H1 (cell line): ENCODE measurements at regions not wholly inside any gene's neighbourhood (a gene's known extent, or its start where the extent isn't known, plus 50 kb on each side); places are given as distances from the start of the nearest gene placed in this dataset.

ENCODE experiments used
- CTCF ChIA-PET: fragments of 300-600 bp; sonication (Branson Sonifier 250); formaldehyde crosslinking; loops from one replicate; lab custom pipeline; 2021; ENCODE audit not compliant: partially characterized antibody; lab: Charles Lee
- POLR2A ChIA-PET: fragments of 300-600 bp; sonication (Branson Sonifier 250); formaldehyde crosslinking; loops from one replicate; lab custom pipeline; 2021; ENCODE audit warnings: inconsistent platforms; ENCODE audit not compliant: partially characterized antibody; lab: Charles Lee
- DNase-seq, 2 experiments: peaks; one replicate each; pipeline versions ENCODE4 v3.0.0 to v3.0.0-alpha.2; 2010 to 2022; ENCODE audit warnings: low spot score in 2 of 2, low read depth in 1 of 2, mixed read lengths in 1 of 2
- FAIRE-seq: peaks from 2 replicates; lab custom pipeline; 2011; peaks lifted over from hg19 to GRCh38; lab: Jason Lieb, UNC
- H2AFZ ChIP-seq: 2 replicates; pipeline ENCODE4 v1.8.1; 2012; ENCODE audit warnings: low read length, inconsistent platforms
- H2AK5ac ChIP-seq: 2 replicates; pipeline ENCODE4 v1.6.1; 2013; ENCODE audit warnings: low read depth, low read length
- H2BK120ac ChIP-seq: replicated peaks from 2 replicates; pipeline ENCODE3; 2013; ENCODE audit warnings: low read depth, low read length, inconsistent platforms
- H2BK12ac ChIP-seq: 2 replicates; pipeline ENCODE4 v1.6.1; 2013; ENCODE audit warnings: low read depth, low read length
- H2BK15ac ChIP-seq: 2 replicates; pipeline ENCODE4 v1.6.1; 2013; ENCODE audit warnings: low read length
- H2BK20ac ChIP-seq: 2 replicates; pipeline ENCODE4 v1.6.1; 2013; ENCODE audit warnings: low read length
- H2BK5ac ChIP-seq: 2 replicates; pipeline ENCODE4 v1.6.1; 2013; ENCODE audit warnings: low read depth, low read length
- H3K14ac ChIP-seq: 2 replicates; pipeline ENCODE4 v1.6.1; 2013; ENCODE audit warnings: inconsistent platforms; ENCODE audit not compliant: insufficient read length
- H3K18ac ChIP-seq: 2 replicates; pipeline ENCODE4 v1.6.1; 2013; ENCODE audit warnings: low read length; ENCODE audit errors: extremely low read depth
- H3K23ac ChIP-seq: 2 replicates; pipeline ENCODE4 v1.6.1; 2013; ENCODE audit warnings: inconsistent platforms; ENCODE audit not compliant: insufficient read length
- H3K23me2 ChIP-seq: 2 replicates; pipeline ENCODE4 v1.6.1; 2013; ENCODE audit warnings: low read depth, low read length
- H3K27ac ChIP-seq: 2 replicates; pipeline ENCODE4 v1.6.1; 2011; ENCODE audit warnings: low read depth, low read length, inconsistent platforms
- H3K27me3 ChIP-seq, 4 experiments: replicated peaks in 1 of 4; 1 replicate in 1 of 4; 2 replicates in 3 of 4; pipeline versions ENCODE4 v1.6.1 to v1.8.1; 2011 to 2013; ENCODE audit warnings: low read length in 3 of 4, mild to moderate bottlenecking in 3 of 4, inconsistent platforms in 2 of 4, mixed read lengths in 2 of 4, moderate library complexity in 1 of 4; ENCODE audit not compliant: control insufficient read depth in 3 of 4, insufficient read depth in 3 of 4; ENCODE audit errors: extremely low read depth in 1 of 4
- H3K36me3 ChIP-seq, 4 experiments: 2 replicates each; pipeline versions ENCODE4 v1.6.1 to v1.8.1; 2011 to 2013; ENCODE audit warnings: mild to moderate bottlenecking in 4 of 4, low read length in 3 of 4, moderate library complexity in 2 of 4, control low read depth in 1 of 4, inconsistent platforms in 1 of 4; ENCODE audit not compliant: insufficient read depth in 4 of 4, control insufficient read depth in 2 of 4
- H3K4ac ChIP-seq: replicated peaks from 2 replicates; pipeline ENCODE3; 2013; ENCODE audit warnings: low read length, low read depth, mixed read lengths, inconsistent platforms; ENCODE audit not compliant: insufficient read length
- H3K4me1 ChIP-seq, 4 experiments: replicated peaks in 1 of 4; 1 replicate in 1 of 4; 2 replicates in 3 of 4; pipeline versions ENCODE4 v1.6.1 to v1.8.1; 2011 to 2013; ENCODE audit warnings: low read length in 3 of 4, inconsistent platforms in 2 of 4, mixed read lengths in 1 of 4; ENCODE audit not compliant: insufficient read depth in 4 of 4, control insufficient read depth in 3 of 4
- H3K4me2 ChIP-seq, 2 experiments: 2 replicates each; pipeline versions ENCODE4 v1.6.1 to v1.8.1; 2011 to 2013; ENCODE audit warnings: low read depth in 2 of 2, low read length in 2 of 2, control low read depth in 1 of 2, inconsistent platforms in 1 of 2, mild to moderate bottlenecking in 1 of 2; ENCODE audit not compliant: insufficient read depth in 1 of 2
- H3K4me3 ChIP-seq, 4 experiments: fragments of 200-600, 300-600 bp in 1 of 4; sonication (generic), shearing (Covaris generic), sonication (Bioruptor Twin) in 1 of 4; 2 replicates each; pipeline versions ENCODE4 v1.5.1 to v1.8.1; 2011 to 2016; ENCODE audit warnings: low read length in 4 of 4, low read depth in 3 of 4, control low read depth in 2 of 4, inconsistent platforms in 2 of 4, mild to moderate bottlenecking in 2 of 4, mixed read lengths in 1 of 4, moderate library complexity in 1 of 4; ENCODE audit not compliant: insufficient read depth in 2 of 4; ENCODE audit errors: extremely low read depth in 1 of 4
- H3K56ac ChIP-seq: replicated peaks from 2 replicates; pipeline ENCODE3; 2013; ENCODE audit warnings: low read depth, mild to moderate bottlenecking, mixed read lengths, low read length, inconsistent platforms; ENCODE audit not compliant: insufficient read length
- H3K79me1 ChIP-seq: 2 replicates; pipeline ENCODE4 v1.6.1; 2013; ENCODE audit warnings: low read depth, low read length, control low read depth
- H3K79me2 ChIP-seq, 2 experiments: 2 replicates each; pipeline versions ENCODE4 v1.6.1 to v1.8.1; 2012 to 2013; ENCODE audit warnings: low read length in 2 of 2, mild to moderate bottlenecking in 2 of 2, inconsistent platforms in 1 of 2; ENCODE audit not compliant: insufficient read depth in 2 of 2, control insufficient read depth in 1 of 2
- H3K9ac ChIP-seq, 4 experiments: replicated peaks in 1 of 4; 1 replicate in 1 of 4; 2 replicates in 3 of 4; pipeline versions ENCODE4 v1.6.1 to v1.8.1; 2011 to 2013; ENCODE audit warnings: low read depth in 3 of 4, low read length in 3 of 4, control low read depth in 2 of 4, mild to moderate bottlenecking in 2 of 4, moderate library complexity in 2 of 4, inconsistent platforms in 1 of 4; ENCODE audit errors: extremely low read depth in 1 of 4
- H3K9me3 ChIP-seq, 2 experiments: 2 replicates each; pipeline versions ENCODE4 v1.6.1 to v1.8.1; 2012 to 2013; ENCODE audit warnings: mild to moderate bottlenecking in 2 of 2, moderate library complexity in 2 of 2, control low read depth in 1 of 2, inconsistent platforms in 1 of 2, low read depth in 1 of 2, low read length in 1 of 2, mixed read lengths in 1 of 2; ENCODE audit not compliant: insufficient read depth in 2 of 2
- H4K20me1 ChIP-seq, 2 experiments: replicated peaks in 1 of 2; 2 replicates each; pipeline versions ENCODE3 to v1.8.1; 2011 to 2013; ENCODE audit warnings: inconsistent platforms in 2 of 2, low read length in 2 of 2, mild to moderate bottlenecking in 1 of 2; ENCODE audit not compliant: insufficient read depth in 2 of 2, control insufficient read depth in 1 of 2
- H4K5ac ChIP-seq: 2 replicates; pipeline ENCODE4 v1.6.1; 2013; ENCODE audit warnings: low read length, low read depth, mixed read lengths, inconsistent platforms; ENCODE audit not compliant: insufficient read length
- H4K8ac ChIP-seq: 2 replicates; pipeline ENCODE4 v1.8.0; 2013; ENCODE audit warnings: mild to moderate bottlenecking, moderate library complexity, low read length, inconsistent platforms; ENCODE audit not compliant: insufficient read depth; ENCODE audit errors: extremely low read depth
- H4K91ac ChIP-seq: replicated peaks from 2 replicates; pipeline ENCODE3; 2013; ENCODE audit warnings: low read length, mixed read lengths, inconsistent platforms; ENCODE audit not compliant: insufficient read length
- CHD2 ChIP-seq: IDR thresholded peaks from 2 replicates; pipeline ENCODE4 v1.6.1; 2012; ENCODE audit warnings: low read length, improper control_type of control experiment
- CTBP2 ChIP-seq: IDR thresholded peaks from 2 replicates; pipeline ENCODE4 v1.7.0; 2011; ENCODE audit warnings: borderline replicate concordance, mild to moderate bottlenecking, moderate library complexity, mixed read lengths, low read length; ENCODE audit not compliant: insufficient read depth, insufficient read length
- GABPA ChIP-seq: IDR thresholded peaks from 2 replicates; pipeline ENCODE4 v1.6.1; 2011; ENCODE audit warnings: mild to moderate bottlenecking, low read length, moderate library complexity, borderline replicate concordance; ENCODE audit not compliant: insufficient read depth
- HDAC2 ChIP-seq, 2 experiments: fragments of 300-600 bp in 1 of 2; sonication (generic) in 1 of 2; IDR thresholded peaks; 2 replicates each; pipeline ENCODE4 v1.6.1; 2011 to 2012; ENCODE audit warnings: low read depth in 2 of 2, low read length in 2 of 2, mild to moderate bottlenecking in 2 of 2, moderate library complexity in 2 of 2, borderline replicate concordance in 1 of 2, inconsistent platforms in 1 of 2
- HDAC6 ChIP-seq: IDR thresholded peaks from one replicate; pipeline ENCODE4 v1.7.1; 2012; ENCODE audit warnings: low read depth, mild to moderate bottlenecking, inconsistent platforms, low read length, moderate library complexity
- JUND ChIP-seq: IDR thresholded peaks from 2 replicates; pipeline ENCODE4 v1.6.1; 2011; ENCODE audit warnings: mild to moderate bottlenecking, improper control_type of control experiment, low read length
- MAFK ChIP-seq: IDR thresholded peaks from 2 replicates; pipeline ENCODE4 v1.6.1; 2012; ENCODE audit warnings: low read depth, mild to moderate bottlenecking, improper control_type of control experiment, low read length
- POU5F1 ChIP-seq: IDR thresholded peaks from 2 replicates; pipeline ENCODE4 v1.6.1; 2011; ENCODE audit warnings: low read depth, mild to moderate bottlenecking, low read length, moderate library complexity
- RAD21 ChIP-seq, 2 experiments: IDR thresholded peaks in 1 of 2; conservative IDR thresholded peaks in 1 of 2; 2 replicates each; pipeline ENCODE4 v1.6.1; 2011; ENCODE audit warnings: low read depth in 2 of 2, low read length in 2 of 2, improper control_type of control experiment in 1 of 2, inconsistent platforms in 1 of 2, mild to moderate bottlenecking in 1 of 2, moderate library complexity in 1 of 2
- RXRA ChIP-seq: IDR thresholded peaks from 2 replicates; pipeline ENCODE4 v1.6.1; 2011; ENCODE audit warnings: low read depth, mild to moderate bottlenecking, low read length, moderate library complexity; ENCODE audit not compliant: insufficient read depth
- SAP30 ChIP-seq: fragments of 300-600 bp; sonication (generic); IDR thresholded peaks from 2 replicates; pipeline ENCODE4 v1.7.1; 2012; ENCODE audit warnings: low read length, moderate library complexity, mild to moderate bottlenecking, inconsistent platforms; ENCODE audit not compliant: insufficient read depth, insufficient replicate concordance
- SIN3A ChIP-seq, 2 experiments: IDR thresholded peaks in 1 of 2; conservative IDR thresholded peaks in 1 of 2; 2 replicates each; pipeline ENCODE4 v1.6.1; 2011 to 2012; ENCODE audit warnings: low read length in 2 of 2, improper control_type of control experiment in 1 of 2, low read depth in 1 of 2, mild to moderate bottlenecking in 1 of 2
- WGBS, 2 experiments: shearing (Covaris generic) in 1 of 2; methylation state at CpG; one replicate each; pipeline versions ENCODE4 v1.1.6 to v1.1.7; 2013 to 2015; ENCODE audit warnings: low lambda C conversion rate in 2 of 2, mixed read lengths in 2 of 2, inconsistent platforms in 1 of 2, low coverage in 1 of 2, missing lambda C conversion rate in 1 of 2; ENCODE audit not compliant: insufficient replicate concordance in 2 of 2, insufficient coverage in 1 of 2, insufficient read length in 1 of 2; ENCODE audit errors: extremely low coverage in 1 of 2, missing lambda C conversion rate in 1 of 2; 5-methylcytosine and 5-hydroxymethylcytosine counted together

GRCh38 chr2:145126146-145126545 is 606.2 kb upstream of the ZEB2 start:
- CTCF ChIA-PET: no interaction called here
- H3K36me3 ChIP-seq: no peaks in the 10 kb centered on the region
- WGBS, 2 experiments: 89% methylated on average over 2 of the region's 2 CpGs; no CpG with 5 or more reads in 1 of the 2 experiments
- no peak overlapping the region for H4K5ac ChIP-seq
- no peak overlapping the region for H4K91ac ChIP-seq
- no peak for DNase-seq
- no peak overlapping the region for H3K18ac ChIP-seq
- no peaks in the 10 kb centered on the region for H3K23me2 ChIP-seq
- H3K4me2 ChIP-seq: no peak overlapping the region
- H3K23ac ChIP-seq: no peak overlapping the region
- no peak overlapping the region for H3K56ac ChIP-seq
- no peak for FAIRE-seq
- H2BK20ac ChIP-seq: no peak overlapping the region
- H2AK5ac ChIP-seq: no peak overlapping the region
- H2BK12ac ChIP-seq: no peak overlapping the region
- no peaks in the 10 kb centered on the region for H3K27me3 ChIP-seq
- POLR2A ChIA-PET: no interaction called here
- H3K14ac ChIP-seq: no peak overlapping the region
- H3K79me1 ChIP-seq: no peaks in the 10 kb centered on the region
- no peak overlapping the region for H2BK120ac ChIP-seq
- no peaks in the 10 kb centered on the region for H4K20me1 ChIP-seq
- TF ChIP-seq RAD21 (IDR thresholded peaks at IDR 0.05 in 1 of 2, conservative IDR thresholded peaks at IDR 0.05 in 1 of 2; ENCODE audit: low read depth in 2 of 2, low read length in 2 of 2) (no peak), HDAC2 (IDR thresholded peaks at IDR 0.05; ENCODE audit: borderline replicate concordance in 1 of 2, low read depth in 2 of 2, low read length in 2 of 2) (no peak), MAFK (no peak), GABPA (no peak), JUND (no peak), CHD2 (no peak), SIN3A (conservative IDR thresholded peaks at IDR 0.05 in 1 of 2, IDR thresholded peaks at IDR 0.05 in 1 of 2; ENCODE audit: low read depth in 1 of 2, low read length in 2 of 2) (no peak), RXRA (no peak), SAP30 (no peak), HDAC6 (no peak), POU5F1 (no peak), CTBP2 (no peak)
- no peak overlapping the region for H2BK5ac ChIP-seq
- H3K9ac ChIP-seq: no peak overlapping the region
- no peak overlapping the region for H3K27ac ChIP-seq
- no peak overlapping the region for H3K4ac ChIP-seq
- no peak overlapping the region for H2BK15ac ChIP-seq
- H4K8ac ChIP-seq: no peak overlapping the region
- H3K4me1 ChIP-seq: peaks cover 0 to 3% (median 0%) of the 10 kb centered on the region in 4 experiments; a peak in 2 of 7 replicates
- no peaks in the 10 kb centered on the region for H3K9me3 ChIP-seq
- no peak overlapping the region for H2AFZ ChIP-seq
- no peak overlapping the region for H3K4me3 ChIP-seq
- H3K79me2 ChIP-seq: no peaks in the 10 kb centered on the region
